Activated T-helper 17 cell treated with anti-CD3 and anti-CD28 coated beads, Interleukin-2, amount 50 U/mL, for 72 hours (primary cell): ENCODE measurements at regions not wholly inside any gene's neighbourhood (a gene's known extent, or its start where the extent isn't known, plus 50 kb on each side); places are given as distances from the start of the nearest gene placed in this dataset.

Source experiments
- ATAC-seq: fragments of 150-1000 bp; cut with Tn5 transposase; replicated peaks from 2 replicates; pipeline ENCODE4 v1.10.0; 2021; ENCODE audit warnings: mild to moderate bottlenecking, moderate library complexity
- H3K27ac Mint-ChIP-seq: one replicate; pipeline ENCODE4 v1.8.0; 2022; ENCODE audit warnings: mixed read lengths
- H3K27me3 Mint-ChIP-seq: one replicate; pipeline ENCODE4 v1.8.0; 2022; ENCODE audit warnings: mixed read lengths
- H3K36me3 Mint-ChIP-seq: one replicate; pipeline ENCODE4 v1.8.0; 2022; ENCODE audit warnings: low read depth, mild to moderate bottlenecking, mixed read lengths
- H3K4me1 Mint-ChIP-seq: one replicate; pipeline ENCODE4 v1.8.0; 2022; ENCODE audit warnings: mixed read lengths
- H3K4me3 Mint-ChIP-seq: one replicate; pipeline ENCODE4 v1.8.0; 2022; ENCODE audit warnings: mild to moderate bottlenecking, mixed read lengths
- H3K9me3 Mint-ChIP-seq: one replicate; pipeline ENCODE4 v1.8.0; 2022; ENCODE audit warnings: mixed read lengths

DNA sequence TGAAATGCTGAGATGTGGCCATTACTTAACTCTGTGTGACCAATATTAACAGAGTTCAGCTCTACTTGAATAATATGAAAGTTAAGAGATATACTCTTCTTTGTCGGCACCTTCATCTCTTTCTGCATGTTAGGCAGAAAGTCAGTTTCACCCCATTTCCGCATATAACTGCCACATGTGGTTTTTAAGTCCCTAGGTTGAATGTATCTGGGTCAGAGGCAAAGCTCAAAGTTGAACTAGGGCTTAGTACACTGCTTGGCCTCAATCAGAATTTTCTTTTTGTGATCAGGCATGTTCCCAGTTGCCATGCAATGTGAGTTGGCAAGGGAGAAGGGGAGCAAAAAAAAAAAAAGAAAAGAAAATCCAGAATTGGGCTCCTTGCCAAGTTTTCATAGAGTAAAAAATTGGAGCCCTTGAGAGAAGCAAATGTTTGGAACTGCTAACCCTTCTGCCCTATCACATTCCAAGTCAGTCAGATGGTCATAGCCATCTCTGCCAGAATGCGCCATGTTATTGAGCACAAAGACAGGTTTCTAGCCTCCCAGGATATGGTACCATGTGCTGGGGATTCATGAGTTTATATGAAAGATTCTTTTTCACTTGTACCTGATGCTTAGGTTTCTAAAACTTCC is 251.2 kb upstream of the RORB start:
- Mint-ChIP-seq H3K4me3 (no peak overlapping the region), H3K4me1 (no peaks in the 10 kb centered on the region), H3K9me3 (peaks cover 9% of the 10 kb centered on the region), H3K27ac (no peak overlapping the region), H3K36me3 (no peaks in the 10 kb centered on the region), H3K27me3 (no peaks in the 10 kb centered on the region)
- no peak for ATAC-seq

GRCh38 chr9:74255489-74255984 is 241.6 kb upstream of the RORB start:
- no peaks in the 10 kb centered on the region for H3K36me3 Mint-ChIP-seq
- no peaks in the 10 kb centered on the region for H3K27me3 Mint-ChIP-seq
- no peaks in the 10 kb centered on the region for H3K4me1 Mint-ChIP-seq
- no peak for ATAC-seq
- no peak overlapping the region for H3K4me3 Mint-ChIP-seq
- H3K27ac Mint-ChIP-seq = no peak overlapping the region
- H3K9me3 Mint-ChIP-seq = peaks cover 4% of the 10 kb centered on the region

- H3K27ac Mint-ChIP-seq = no peak overlapping the region
- H3K36me3 Mint-ChIP-seq = no peaks in the 10 kb centered on the region
- no peak for ATAC-seq
- H3K4me3 Mint-ChIP-seq = no peak overlapping the region
- H3K27me3 Mint-ChIP-seq = no peaks in the 10 kb centered on the region
- H3K4me1 Mint-ChIP-seq = no peaks in the 10 kb centered on the region
- H3K9me3 Mint-ChIP-seq = peaks cover 9% of the 10 kb centered on the region
Observed at GRCh38 chr9:74275872-74276508, 221.1 kb upstream of the RORB start.

DNA sequence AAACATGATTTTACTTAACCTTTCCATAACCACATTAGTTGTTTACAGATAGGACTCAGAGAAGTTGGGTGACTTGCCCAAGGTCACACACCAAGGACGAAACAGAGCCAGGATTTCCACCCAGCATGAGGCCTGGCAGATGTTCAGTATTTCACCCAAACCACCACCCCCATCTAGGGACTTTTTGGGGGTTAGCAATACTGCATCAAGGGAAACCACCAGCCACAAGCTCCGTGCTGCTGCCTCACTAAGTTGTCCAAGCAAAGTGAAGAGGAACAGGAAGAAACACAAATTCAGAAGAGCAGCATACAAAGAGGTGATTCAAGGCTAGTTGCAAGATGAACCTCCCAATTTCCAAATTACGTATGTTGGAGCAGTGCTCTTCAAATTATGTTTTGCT is 219.6 kb upstream of the RORB start:
- Mint-ChIP-seq H3K4me1 (no peaks in the 10 kb centered on the region), H3K36me3 (no peaks in the 10 kb centered on the region), H3K27ac (no peak overlapping the region), H3K9me3 (peaks cover 9% of the 10 kb centered on the region), H3K27me3 (no peaks in the 10 kb centered on the region), H3K4me3 (no peak overlapping the region)
- ATAC-seq = no peak

- Mint-ChIP-seq H3K9me3 (peaks cover 5% of the 10 kb centered on the region), H3K4me3 (no peak overlapping the region), H3K27me3 (no peaks in the 10 kb centered on the region), H3K4me1 (no peaks in the 10 kb centered on the region), H3K36me3 (no peaks in the 10 kb centered on the region), H3K27ac (no peak overlapping the region)
- ATAC-seq = no peak
Observed at GRCh38 chr9:74281674-74282073, 215.5 kb upstream of the RORB start.

GRCh38 chr9:74282526-74283253 is 214.4 kb upstream of the RORB start:
- Mint-ChIP-seq H3K9me3 (peaks cover 5% of the 10 kb centered on the region), H3K36me3 (no peaks in the 10 kb centered on the region), H3K27me3 (no peaks in the 10 kb centered on the region), H3K27ac (no peak overlapping the region), H3K4me3 (no peak overlapping the region), H3K4me1 (no peaks in the 10 kb centered on the region)
- no peak for ATAC-seq

DNA sequence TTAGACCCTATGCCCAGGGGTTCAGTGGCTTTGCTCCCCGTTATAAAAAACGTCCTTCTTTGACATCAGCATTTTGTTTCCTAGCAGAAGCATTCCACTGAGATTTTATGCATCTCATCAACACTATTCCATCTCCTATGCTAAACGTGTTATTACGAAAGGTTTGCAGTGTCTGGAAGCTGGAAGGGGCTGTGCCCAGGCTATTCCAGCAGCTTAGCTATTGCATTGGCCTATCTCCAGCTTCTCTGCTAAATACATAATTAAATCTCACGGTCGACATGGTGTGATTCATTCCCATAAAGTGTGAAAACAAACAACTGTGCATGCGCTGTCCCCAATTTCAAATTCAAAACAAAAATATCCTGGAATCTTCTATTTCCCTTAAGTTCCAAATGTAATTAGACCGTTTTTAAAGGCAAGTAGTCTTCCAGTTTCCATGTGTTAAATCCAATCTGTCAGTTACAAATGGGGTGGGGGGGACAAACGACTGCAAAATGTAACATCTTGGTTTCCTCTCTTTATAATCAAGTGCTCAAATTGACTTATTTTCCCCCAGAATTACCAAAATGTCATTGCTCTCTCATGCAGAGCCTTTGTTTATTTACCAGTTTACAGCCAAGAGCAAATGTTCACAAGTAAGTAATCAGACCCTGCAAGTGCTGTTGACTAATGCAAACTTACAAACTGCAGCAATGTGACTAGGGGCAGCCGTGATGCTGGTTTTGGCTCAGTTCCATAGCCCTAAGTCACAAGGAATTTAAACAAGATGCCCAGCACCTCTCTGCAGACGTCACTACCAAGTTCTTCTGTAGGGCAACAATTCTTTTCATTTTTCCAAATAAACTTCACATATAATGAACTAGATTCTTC is 212.3 kb upstream of the RORB start:
- peaks cover 1% of the 10 kb centered on the region for H3K9me3 Mint-ChIP-seq
- no peaks in the 10 kb centered on the region for H3K36me3 Mint-ChIP-seq
- H3K4me3 Mint-ChIP-seq = no peak overlapping the region
- no peaks in the 10 kb centered on the region for H3K4me1 Mint-ChIP-seq
- no peaks in the 10 kb centered on the region for H3K27me3 Mint-ChIP-seq
- no peak overlapping the region for H3K27ac Mint-ChIP-seq
- no peak for ATAC-seq

- Mint-ChIP-seq H3K4me3 (no peak overlapping the region), H3K27ac (no peak overlapping the region), H3K36me3 (no peaks in the 10 kb centered on the region), H3K9me3 (no peaks in the 10 kb centered on the region), H3K4me1 (no peaks in the 10 kb centered on the region), H3K27me3 (no peaks in the 10 kb centered on the region)
- no peak for ATAC-seq
Observed at GRCh38 chr9:74293479-74293878, 203.7 kb upstream of the RORB start.

DNA sequence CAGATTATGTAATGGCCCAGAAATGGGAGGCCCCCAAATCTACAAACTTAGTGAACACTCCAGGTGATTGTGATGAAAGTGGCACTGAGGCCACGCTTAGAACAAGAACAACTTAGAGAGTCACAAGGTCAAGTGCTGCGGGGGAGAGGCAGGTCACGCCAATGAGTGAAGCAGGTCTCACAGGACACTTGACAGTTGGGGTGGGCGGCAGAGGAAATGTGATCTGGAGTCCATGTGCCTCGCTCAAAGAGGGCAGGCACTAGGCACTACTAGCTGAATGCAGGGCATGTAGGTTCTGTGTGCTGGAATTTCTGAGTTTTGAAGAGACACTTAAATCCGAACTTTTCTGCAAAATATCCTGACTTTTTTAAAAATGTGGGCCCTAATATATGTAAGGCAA is 193.2 kb upstream of the RORB start:
- no peaks in the 10 kb centered on the region for H3K27me3 Mint-ChIP-seq
- ATAC-seq = no peak
- H3K4me3 Mint-ChIP-seq = no peak overlapping the region
- no peaks in the 10 kb centered on the region for H3K36me3 Mint-ChIP-seq
- no peaks in the 10 kb centered on the region for H3K4me1 Mint-ChIP-seq
- H3K9me3 Mint-ChIP-seq = no peaks in the 10 kb centered on the region
- H3K27ac Mint-ChIP-seq = no peak overlapping the region

- Mint-ChIP-seq H3K9me3 (no peaks in the 10 kb centered on the region), H3K36me3 (no peaks in the 10 kb centered on the region), H3K4me3 (no peak overlapping the region), H3K4me1 (no peaks in the 10 kb centered on the region), H3K27me3 (no peaks in the 10 kb centered on the region), H3K27ac (no peak overlapping the region)
- ATAC-seq = no peak
Observed at GRCh38 chr9:74304598-74304997, 192.5 kb upstream of the RORB start.

GRCh38 chr9:74309654-74310053 is 187.5 kb upstream of the RORB start:
- no peak overlapping the region for H3K27ac Mint-ChIP-seq
- H3K27me3 Mint-ChIP-seq = no peaks in the 10 kb centered on the region
- H3K9me3 Mint-ChIP-seq = peaks cover 9% of the 10 kb centered on the region
- no peak overlapping the region for H3K4me3 Mint-ChIP-seq
- no peaks in the 10 kb centered on the region for H3K36me3 Mint-ChIP-seq
- no peaks in the 10 kb centered on the region for H3K4me1 Mint-ChIP-seq
- no peak for ATAC-seq

DNA sequence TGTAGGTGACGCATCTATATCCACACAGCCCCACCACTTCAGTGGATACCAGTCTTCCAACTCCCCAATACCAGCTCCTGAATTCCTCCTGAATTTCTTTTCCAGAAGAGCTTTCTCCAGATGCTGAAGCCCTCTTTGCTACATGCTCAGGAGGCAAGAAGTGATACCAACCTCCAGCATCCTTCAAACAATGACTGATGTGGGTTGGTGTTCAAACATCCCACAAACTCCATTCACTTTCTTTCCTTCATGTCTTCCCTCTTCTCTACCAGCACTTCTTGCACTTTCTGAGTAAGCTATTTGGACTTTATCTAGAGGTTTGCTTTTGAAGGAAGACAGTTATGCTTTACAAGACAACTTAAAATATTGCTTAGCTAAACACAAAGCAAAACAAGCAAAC is 179.9 kb upstream of the RORB start:
- H3K4me1 Mint-ChIP-seq = no peaks in the 10 kb centered on the region
- peaks cover 15% of the 10 kb centered on the region for H3K9me3 Mint-ChIP-seq
- no peaks in the 10 kb centered on the region for H3K27me3 Mint-ChIP-seq
- H3K36me3 Mint-ChIP-seq = no peaks in the 10 kb centered on the region
- no peak overlapping the region for H3K4me3 Mint-ChIP-seq
- no peak overlapping the region for H3K27ac Mint-ChIP-seq
- no peak for ATAC-seq

DNA sequence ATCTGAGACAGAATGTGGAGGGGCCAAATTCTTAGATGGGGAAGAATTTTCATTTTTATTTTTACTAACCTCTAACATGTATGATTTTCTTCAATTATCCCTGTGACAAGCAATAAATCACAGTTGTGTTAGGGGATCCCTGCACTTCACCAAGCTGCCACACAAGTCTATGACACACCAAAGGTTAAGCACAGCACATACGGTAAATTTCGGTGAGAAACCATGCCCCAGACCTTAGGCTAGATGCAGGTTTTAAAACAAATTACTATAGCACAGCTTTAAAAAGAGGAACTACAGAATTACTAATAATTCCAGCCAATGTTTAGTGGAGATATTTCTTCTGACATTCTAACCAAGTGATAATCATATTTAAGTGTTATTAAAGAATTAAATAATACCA is 175.7 kb upstream of the RORB start:
- no peaks in the 10 kb centered on the region for H3K36me3 Mint-ChIP-seq
- H3K9me3 Mint-ChIP-seq = peaks cover 13% of the 10 kb centered on the region
- H3K27ac Mint-ChIP-seq = no peak overlapping the region
- no peak for ATAC-seq
- H3K4me3 Mint-ChIP-seq = no peak overlapping the region
- H3K27me3 Mint-ChIP-seq = no peaks in the 10 kb centered on the region
- no peaks in the 10 kb centered on the region for H3K4me1 Mint-ChIP-seq

GRCh38 chr9:74322661-74323314 is 174.3 kb upstream of the RORB start:
- H3K27ac Mint-ChIP-seq = no peak overlapping the region
- no peak for ATAC-seq
- no peak overlapping the region for H3K4me3 Mint-ChIP-seq
- H3K9me3 Mint-ChIP-seq = peaks cover 13% of the 10 kb centered on the region
- no peaks in the 10 kb centered on the region for H3K36me3 Mint-ChIP-seq
- no peaks in the 10 kb centered on the region for H3K4me1 Mint-ChIP-seq
- H3K27me3 Mint-ChIP-seq = no peaks in the 10 kb centered on the region
